MM.1S (cell line): ENCODE measurements at regions not wholly inside any gene's neighbourhood (a gene's known extent, or its start where the extent isn't known, plus 50 kb on each side); places are given as distances from the start of the nearest gene placed in this dataset.

ENCODE experiments used
- CTCF ChIP-seq: fragments of 300-600 bp; sonication (generic); IDR thresholded peaks from 2 replicates; pipeline ENCODE4 v1.5.1; 2016; ENCODE audit warnings: antibody characterized with exemption, low read length, mixed read lengths
- EZH2phosphoT487 ChIP-seq: fragments of 300-600 bp; sonication (generic); IDR thresholded peaks from 2 replicates; pipeline ENCODE4 v1.6.1; 2018; ENCODE audit warnings: antibody characterized with exemption, low read length

- TF ChIP-seq CTCF (no peak), EZH2phosphoT487 (no peak)
These were observed 117.2 kb upstream of the NXT1 start for GRCh38 chr20:23233341-23233740.
